Psoas muscle (tissue), 7 donors: ENCODE measurements at regions not wholly inside any gene's neighbourhood (a gene's known extent, or its start where the extent isn't known, plus 50 kb on each side); places are given as distances from the start of the nearest gene placed in this dataset.

ENCODE experiments used
- ATAC-seq, 4 donors: fragments of 200-7000 bp; cut with Tn5 transposase; one replicate each; pipeline ENCODE4 v1.9.1; 2020; ENCODE audit warnings: moderate library complexity in 3 of 4, mild to moderate bottlenecking in 2 of 4
- DNase-seq, 2 donors: peaks; one replicate each; pipeline ENCODE4 v3.0.0-alpha.2; 2020
- H3K27ac ChIP-seq: fragments of 200-600 bp; one replicate; pipeline ENCODE4 v1.8.0; 2022
- H3K27me3 ChIP-seq, 3 donors: fragments of 200-600 bp in 1 of 3; one replicate each; pipeline versions ENCODE4 v1.6.1 to v1.8.0; 2013 to 2022; ENCODE audit warnings: low read length in 2 of 3, mild to moderate bottlenecking in 2 of 3, moderate library complexity in 1 of 3; ENCODE audit not compliant: insufficient read depth in 3 of 3
- H3K36me3 ChIP-seq, 2 donors: fragments of 200-600 bp in 1 of 2; one replicate each; pipeline versions ENCODE4 v1.6.1 to v1.8.0; 2013 to 2022; ENCODE audit warnings: low read depth in 1 of 2, mild to moderate bottlenecking in 1 of 2, moderate library complexity in 1 of 2; ENCODE audit not compliant: insufficient read depth in 1 of 2
- H3K4me1 ChIP-seq: fragments of 200-600 bp; one replicate; pipeline ENCODE4 v1.8.0; 2022
- H3K4me3 ChIP-seq: fragments of 200-600 bp; one replicate; pipeline ENCODE4 v1.8.0; 2022; ENCODE audit warnings: mild to moderate bottlenecking
- H3K9me3 ChIP-seq: fragments of 200-600 bp; one replicate; pipeline ENCODE4 v1.8.0; 2022
- CTCF ChIP-seq: fragments of 200-600 bp; IDR thresholded peaks from one replicate; pipeline ENCODE4 v1.8.0; 2022; ENCODE audit warnings: antibody characterized with exemption
- WGBS, 3 donors: extraction: QIAGEN DNeasy Blood & Tissue Kit; methylation state at CpG; one replicate each; pipeline versions ENCODE4 v1.1.6 to v1.1.7; 2013; 5-methylcytosine and 5-hydroxymethylcytosine counted together
- intact Hi-C, 2 donors: fragments of 100-400 bp; cut with DNase I; formaldehyde crosslinking; loops; one replicate each; pipeline versions ENCODE4 v1.11.0 to v1.14.2; 2022
- donor health status: healthy with polysubstance abuse.
- donor health status: DM: no; HTN: no; CAD: no; lungs with moderate emphysema.
- donor health status: Bipolar disorder and iron deficiency.
- donor health status: healthy.
- donor health status: DM: yes; HTN: yes; CAD: no.
- donor health status: DM: no; HTN: no; CAD: no.
- donor health status: DM: yes; HTN: yes; CAD: no.

- intact Hi-C loops, result no loop called here
- no peaks in the 10 kb centered on the region for H3K27me3 ChIP-seq
- WGBS, 3 donors, result 82 to 85% (median 83%) methylated on average over 1 of the region's 1 CpG
These were observed 166.6 kb downstream of the DKK2 start for GRCh38 chr4:106869551-106869950.

GRCh38 chr4:106868381-106869035, 167.6 kb downstream of the DKK2 start:
- Histone ChIP-seq H3K4me1 (no peaks in the 10 kb centered on the region), H3K27me3 (no peaks in the 10 kb centered on the region), H3K9me3 (no peaks in the 10 kb centered on the region), H3K27ac (no peak overlapping the region), H3K36me3 (no peaks in the 10 kb centered on the region), H3K4me3 (no peak overlapping the region)
- WGBS, 3 donors, result 30 to 47% (median 47%) methylated on average over 2 of the region's 2 CpGs
- no peak for TF ChIP-seq CTCF
- DNase-seq (no peak), ATAC-seq (no peak)
- intact Hi-C loops, result no loop called here

More at GRCh38 chr4:106869551-106869950, 166.6 kb downstream of the DKK2 start:
- Histone ChIP-seq H3K4me1 (no peaks in the 10 kb centered on the region), H3K9me3 (no peaks in the 10 kb centered on the region), H3K4me3 (no peak overlapping the region), H3K36me3 (no peaks in the 10 kb centered on the region), H3K27ac (no peak overlapping the region)
- ATAC-seq, result no peak
- no peak for TF ChIP-seq CTCF
- DNase-seq, result no peak

GRCh38 chr4:106864231-106864630, 171.9 kb downstream of the DKK2 start:
- H3K27me3 ChIP-seq, result no peaks in the 10 kb centered on the region
- no peak for TF ChIP-seq CTCF
- no peak overlapping the region for H3K4me3 ChIP-seq
- H3K4me1 ChIP-seq, result no peaks in the 10 kb centered on the region
- DNase-seq (no peak), ATAC-seq (no peak)
- H3K9me3 ChIP-seq, result no peaks in the 10 kb centered on the region
- H3K36me3 ChIP-seq, result no peaks in the 10 kb centered on the region
- intact Hi-C loops, result no loop called here
- no peak overlapping the region for H3K27ac ChIP-seq

- no peaks in the 10 kb centered on the region for H3K4me1 ChIP-seq
- ATAC-seq, result no peak
- intact Hi-C loops, result no loop called here
These were observed 181.4 kb downstream of the DKK2 start for GRCh38 chr4:106854569-106855351.

More at GRCh38 chr4:106854569-106855351, 181.4 kb downstream of the DKK2 start:
- no peaks in the 10 kb centered on the region for H3K27me3 ChIP-seq
- TF ChIP-seq CTCF, result no peak
- H3K4me3 ChIP-seq, result no peak overlapping the region
- no peak overlapping the region for H3K27ac ChIP-seq
- DNase-seq, result no peak
- H3K9me3 ChIP-seq, result no peaks in the 10 kb centered on the region
- no peaks in the 10 kb centered on the region for H3K36me3 ChIP-seq
